ENCODE measurements at regions not wholly inside any gene's neighbourhood (a gene's known extent, or its start where the extent isn't known, plus 50 kb on each side); places are given as distances from the start of the nearest gene placed in this dataset.

DNA sequence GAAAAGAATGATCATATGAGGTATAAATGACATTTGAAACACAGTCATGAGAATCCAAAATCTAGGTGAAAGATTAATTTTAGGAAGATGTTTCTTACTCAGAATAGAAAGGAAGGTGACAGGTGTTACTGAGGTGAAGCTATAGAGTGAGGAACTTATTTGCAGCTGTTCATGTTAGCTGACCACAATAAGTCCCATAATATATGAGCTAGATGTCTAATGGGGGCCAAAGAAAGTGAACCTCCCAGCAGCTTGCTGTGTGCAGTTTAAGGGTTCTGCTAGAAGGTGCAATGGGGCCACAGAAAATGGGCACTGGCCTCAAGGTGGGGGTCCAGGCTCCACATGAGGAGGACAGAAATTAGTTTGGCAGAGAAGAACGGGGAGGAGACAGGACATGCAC lies 1374.9 kb upstream of the CRIM1 start:
- Histone ChIP-seq H2BK5ac (ENCODE audit: low read depth, low read length) (no peak overlapping the region), H3K4ac (replicated peaks; ENCODE audit: insufficient read length, low read depth, low read length) (no peak overlapping the region), H2BK20ac (ENCODE audit: low read length) (no peak overlapping the region), H3K36me3 (ENCODE audit: control insufficient read depth in 2 of 4, insufficient read depth in 4 of 4, low read length in 3 of 4) (no peaks in the 10 kb centered on the region), H3K4me3 (ENCODE audit: extremely low read depth in 1 of 4, insufficient read depth in 2 of 4, low read depth in 3 of 4, low read length in 4 of 4) (no peak overlapping the region), H4K5ac (ENCODE audit: insufficient read length, low read depth, low read length) (no peak overlapping the region), H3K23me2 (ENCODE audit: low read depth, low read length) (no peaks in the 10 kb centered on the region), H2BK15ac (ENCODE audit: low read length) (no peak overlapping the region), H3K79me1 (ENCODE audit: low read depth, low read length) (no peaks in the 10 kb centered on the region), H3K27ac (ENCODE audit: low read depth, low read length) (no peak overlapping the region), H3K27me3 (replicated peaks in 1 of 4; ENCODE audit: control insufficient read depth in 3 of 4, extremely low read depth in 1 of 4, insufficient read depth in 3 of 4, low read length in 3 of 4) (no peaks in the 10 kb centered on the region), H3K23ac (ENCODE audit: insufficient read length) (no peak overlapping the region), H3K4me2 (ENCODE audit: insufficient read depth in 1 of 2, low read depth in 2 of 2, low read length in 2 of 2) (no peak overlapping the region), H4K20me1 (replicated peaks in 1 of 2; ENCODE audit: control insufficient read depth in 1 of 2, insufficient read depth in 2 of 2, low read length in 2 of 2) (no peaks in the 10 kb centered on the region), H3K9ac (replicated peaks in 1 of 4; ENCODE audit: extremely low read depth in 1 of 4, low read depth in 3 of 4, low read length in 3 of 4) (no peak overlapping the region), H3K14ac (ENCODE audit: insufficient read length) (no peak overlapping the region), H2AK5ac (ENCODE audit: low read depth, low read length) (no peak overlapping the region), H2BK120ac (replicated peaks; ENCODE audit: low read depth, low read length) (no peak overlapping the region), H4K91ac (replicated peaks; ENCODE audit: insufficient read length, low read length) (no peak overlapping the region), H3K9me3 (ENCODE audit: insufficient read depth in 2 of 2, low read depth in 1 of 2, low read length in 1 of 2) (no peaks in the 10 kb centered on the region), H2AFZ (ENCODE audit: low read length) (no peak overlapping the region), H4K8ac (ENCODE audit: extremely low read depth, insufficient read depth, low read length) (no peak overlapping the region; the same call in 1 of the 2 replicates), H3K79me2 (ENCODE audit: control insufficient read depth in 1 of 2, insufficient read depth in 2 of 2, low read length in 2 of 2) (no peaks in the 10 kb centered on the region), H3K56ac (replicated peaks; ENCODE audit: insufficient read length, low read depth, low read length) (no peak overlapping the region), H2BK12ac (ENCODE audit: low read depth, low read length) (no peak overlapping the region), H3K18ac (ENCODE audit: extremely low read depth, low read length) (no peak overlapping the region), H3K4me1 (replicated peaks in 1 of 4; ENCODE audit: control insufficient read depth in 3 of 4, insufficient read depth in 4 of 4, low read length in 3 of 4) (no peaks in the 10 kb centered on the region)
- POLR2A ChIA-PET (ENCODE audit: partially characterized antibody) = no interaction called here
- DNase-seq (ENCODE audit: low read depth in 1 of 2, low spot score in 2 of 2) (no peak), FAIRE-seq (no peak)
- CTCF ChIA-PET (ENCODE audit: partially characterized antibody) = no interaction called here
- no peak for TF ChIP-seq SP1 (IDR thresholded peaks at IDR 0.05; ENCODE audit: low read depth, low read length)
- 71% methylated on average over 1 of the region's 1 CpG; no CpG with 5 or more reads in 1 of the 2 experiments for WGBS, 2 experiments (ENCODE audit: extremely low coverage in 1 of 2, insufficient coverage in 1 of 2, insufficient read length in 1 of 2, insufficient replicate concordance in 2 of 2, low coverage in 1 of 2, low lambda C conversion rate in 2 of 2, missing lambda C conversion rate in 1 of 2)

Data from H1 (cell line).